HG03097 (cell line): ENCODE measurements at regions not wholly inside any gene's neighbourhood (a gene's known extent, or its start where the extent isn't known, plus 50 kb on each side); places are given as distances from the start of the nearest gene placed in this dataset.
A peak's percentile ranks its signal among the peaks of the same experiment; 100 is the strongest.

ENCODE experiments used
- ATAC-seq: cut with Tn5 transposase; IDR thresholded peaks from one replicate; pipeline ENCODE4 v1.9.1; 2021; ENCODE audit not compliant: unreplicated experiment, low FRiP score

- peak; percentile 75 for ATAC-seq
Measured at GRCh38 chr1:235011599-235012435, 116.8 kb downstream of the TOMM20 start.

GRCh38 chr1:235011064-235011598 is 117.5 kb downstream of the TOMM20 start:
- no peak for ATAC-seq

GRCh38 chr1:235009561-235010306 is 118.9 kb downstream of the TOMM20 start:
- no peak for ATAC-seq

GRCh38 chr1:235009074-235009473 is 119.6 kb downstream of the TOMM20 start:
- ATAC-seq: no peak

- no peak for ATAC-seq
Measured at GRCh38 chr1:235008239-235008638, 120.4 kb downstream of the TOMM20 start.

- ATAC-seq: no peak
Measured at GRCh38 chr1:235006816-235007215, 121.8 kb downstream of the TOMM20 start.

- ATAC-seq: no peak
Measured at GRCh38 chr1:235006132-235006721, 122.4 kb downstream of the TOMM20 start.

- no peak for ATAC-seq
Measured at GRCh38 chr1:235004840-235005391, 123.7 kb downstream of the TOMM20 start.

GRCh38 chr1:235004276-235004675 is 124.4 kb downstream of the TOMM20 start:
- ATAC-seq: no peak

- ATAC-seq: no peak
Measured at GRCh38 chr1:235002706-235003300, 125.8 kb downstream of the TOMM20 start.

- no peak for ATAC-seq
Measured at GRCh38 chr1:234999513-234999940, 129.1 kb downstream of the TOMM20 start.

- ATAC-seq: no peak
Measured at GRCh38 chr1:234997896-234998741, 130.5 kb downstream of the TOMM20 start.

- ATAC-seq: no peak
Measured at GRCh38 chr1:234997201-234997895, 131.3 kb downstream of the TOMM20 start.

GRCh38 chr1:234996245-234996757 is 132.3 kb downstream of the TOMM20 start:
- ATAC-seq: no peak

GRCh38 chr1:234994436-234995295 is 134.0 kb downstream of the TOMM20 start:
- ATAC-seq: no peak

- no peak for ATAC-seq
Measured at GRCh38 chr1:234992065-234992464, 136.6 kb downstream of the TOMM20 start.

GRCh38 chr1:234990874-234991801 is 137.5 kb downstream of the TOMM20 start:
- no peak for ATAC-seq
